SH-SY5Y (cell line): ENCODE measurements at regions not wholly inside any gene's neighbourhood (a gene's known extent, or its start where the extent isn't known, plus 50 kb on each side); places are given as distances from the start of the nearest gene placed in this dataset.

Source experiments
- GATA2 ChIP-seq: IDR thresholded peaks from 2 replicates; pipeline ENCODE4 v1.6.1; 2011; ENCODE audit warnings: mild to moderate bottlenecking, low read depth, low read length
- GATA3 ChIP-seq: IDR thresholded peaks from 2 replicates; pipeline ENCODE4 v1.6.1; 2011; ENCODE audit warnings: low read depth, mild to moderate bottlenecking, low read length, moderate library complexity

- TF ChIP-seq GATA3 (no peak), GATA2 (no peak)
These were observed 102.3 kb upstream of the TBX18 start for GRCh38 chr6:84866715-84867114.
